Stimulated activated CD8-positive, alpha-beta memory T cell treated with anti-CD3 and anti-CD28 coated beads, Interleukin-12 subunit alpha, Interleukin-12 subunit beta, amount 100 ng/mL, for 24 hours (primary cell): ENCODE measurements at regions not wholly inside any gene's neighbourhood (a gene's known extent, or its start where the extent isn't known, plus 50 kb on each side); places are given as distances from the start of the nearest gene placed in this dataset.

Experiments used
- DNase-seq: peaks from one replicate; pipeline ENCODE4 v3.0.0-alpha.2; 2020; ENCODE audit errors: extremely low read depth

GRCh38 chr13:40496035-40496810, 170.2 kb downstream of the FOXO1 start:
- DNase-seq, result no peak

DNA sequence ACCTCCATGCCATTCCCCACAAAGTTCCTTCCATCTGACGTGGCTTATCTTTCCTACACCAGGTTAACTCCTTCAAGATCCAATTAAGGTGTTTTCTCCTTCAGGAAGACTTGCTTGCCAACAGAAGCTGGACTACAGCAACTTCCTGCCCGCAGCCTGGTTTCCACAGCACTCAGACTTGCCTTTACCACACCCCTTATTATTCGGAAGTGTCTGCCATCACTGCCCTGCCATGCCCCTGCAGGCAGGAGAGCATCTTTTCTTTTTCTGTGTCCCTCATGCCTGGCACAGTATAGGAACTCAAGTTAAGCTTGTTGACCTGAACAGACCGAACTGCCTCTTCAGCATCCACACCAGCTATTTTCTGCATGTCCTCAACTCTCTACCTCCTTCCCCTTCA, 168.0 kb downstream of the FOXO1 start:
- no peak for DNase-seq

- no peak for DNase-seq
Observed at GRCh38 chr13:40502236-40502635, 164.2 kb downstream of the FOXO1 start.

DNA sequence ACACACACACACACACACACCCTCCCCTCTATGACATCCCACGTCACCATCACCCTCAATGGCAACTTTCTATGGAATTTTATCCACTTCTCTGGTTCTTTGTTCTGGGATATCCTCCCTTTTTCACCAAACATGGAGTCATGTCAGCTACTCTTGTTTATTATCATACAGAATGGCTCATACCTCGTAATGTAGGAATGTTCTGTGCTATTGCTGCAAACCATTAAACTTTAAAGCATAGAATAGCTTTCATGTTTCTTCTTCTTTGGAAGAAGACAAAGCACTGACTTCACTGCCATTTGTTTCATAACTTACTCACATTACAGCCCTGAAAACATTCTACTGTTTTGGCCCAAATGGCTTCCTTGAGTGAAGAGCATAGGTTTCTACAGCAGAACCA, 163.4 kb downstream of the FOXO1 start:
- DNase-seq, result no peak

- DNase-seq, result no peak
Observed at GRCh38 chr13:40503966-40504591, 162.4 kb downstream of the FOXO1 start.

DNA sequence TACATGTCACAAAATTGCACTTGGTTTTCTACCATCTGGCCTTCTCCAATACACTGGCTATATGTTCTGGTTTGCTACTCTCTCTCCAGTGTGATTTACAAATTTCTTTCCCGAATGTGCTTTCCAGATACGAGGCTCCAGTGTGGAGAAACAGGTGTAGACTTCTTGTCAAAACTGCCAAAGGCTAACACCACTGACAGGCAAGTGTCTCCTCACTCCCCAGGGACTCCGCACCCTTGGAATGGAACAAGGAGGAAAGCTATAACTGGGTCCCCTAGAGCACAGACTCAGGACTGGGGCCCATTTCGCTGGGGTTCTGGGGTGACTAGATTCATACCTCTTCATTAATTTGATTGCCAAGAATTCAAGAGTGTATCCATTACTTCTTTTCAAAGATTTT, 161.8 kb downstream of the FOXO1 start:
- DNase-seq, result no peak

- no peak for DNase-seq
Observed at GRCh38 chr13:40505196-40505595, 161.2 kb downstream of the FOXO1 start.
